Pancreas (tissue), 10 donors: ENCODE measurements at regions not wholly inside any gene's neighbourhood (a gene's known extent, or its start where the extent isn't known, plus 50 kb on each side); places are given as distances from the start of the nearest gene placed in this dataset.

Experiments used
- ATAC-seq, 4 donors: fragments of 200-7000 bp; cut with Tn5 transposase; one replicate each; pipeline versions ENCODE4 v1.8.0 to v1.9.1; 2020; ENCODE audit warnings: mild to moderate bottlenecking in 4 of 4, moderate library complexity in 4 of 4
- DNase-seq, 6 donors: peaks; one replicate each; pipeline ENCODE4 v3.0.0-alpha.2; 2020
- FAIRE-seq: peaks from 2 replicates; lab custom pipeline; 2012; peaks lifted over from hg19 to GRCh38; lab: Jason Lieb, UNC
- H3K27ac ChIP-seq, 4 donors: fragments of 200-600 bp; sonication (generic); 1 replicate in 3 of 4; 2 replicates in 1 of 4; pipeline versions ENCODE4 v1.5.0 to v1.8.0; 2020
- H3K27me3 ChIP-seq, 4 donors: fragments of 200-600 bp; one replicate each; pipeline ENCODE4 v1.8.0; 2021
- H3K36me3 ChIP-seq, 3 donors: fragments of 200-600 bp; sonication (generic) in 1 of 3; one replicate each; pipeline versions ENCODE4 v1.5.0 to v1.8.0; 2020 to 2021
- H3K4me1 ChIP-seq, 3 donors: fragments of 200-600 bp; one replicate each; pipeline ENCODE4 v1.8.0; 2021
- H3K4me3 ChIP-seq, 4 donors: fragments of 200-600 bp; sonication (generic) in 2 of 4; one replicate each; pipeline versions ENCODE4 v1.5.0 to v1.8.0; 2020 to 2021
- H3K9me3 ChIP-seq, 4 donors: fragments of 200-600 bp; one replicate each; pipeline ENCODE4 v1.8.0; 2021
- WGBS, 2 donors: extraction: QIAGEN DNeasy Blood & Tissue Kit; methylation state at CpG; one replicate each; pipeline ENCODE4 v1.1.7; 2013; 5-methylcytosine and 5-hydroxymethylcytosine counted together
- intact Hi-C, 3 donors: fragments of 100-400 bp; cut with DNase I; formaldehyde crosslinking; loops; one replicate each; pipeline versions ENCODE4 v1.11.1 to v1.14.2; 2022
- TF ChIP-seq, protein P1 (sequence below), 4 donors: fragments of 200-600 bp; sonication (generic) in 3 of 4; IDR thresholded peaks; one replicate each; pipeline versions ENCODE4 v1.5.0 to v1.8.0; 2021; ENCODE audit warnings: antibody characterized with exemption in 4 of 4
- donor health status: healthy with polysubstance abuse.
- donor health status: DM: no; HTN: no; CAD: no; lungs with moderate emphysema.
- donor health status: DM: no; HTN: no; CAD: no.
- donor health status: control.
- donor health status: control.
- donor health status: Bipolar disorder and iron deficiency.
- donor health status: DM: yes; HTN: yes; CAD: no.
- donor health status: DM: no; HTN: no; CAD: no.
- donor health status: DM: no; HTN: no; CAD: no.
- donor health status: DM: yes; HTN: yes; CAD: no.

DNA sequence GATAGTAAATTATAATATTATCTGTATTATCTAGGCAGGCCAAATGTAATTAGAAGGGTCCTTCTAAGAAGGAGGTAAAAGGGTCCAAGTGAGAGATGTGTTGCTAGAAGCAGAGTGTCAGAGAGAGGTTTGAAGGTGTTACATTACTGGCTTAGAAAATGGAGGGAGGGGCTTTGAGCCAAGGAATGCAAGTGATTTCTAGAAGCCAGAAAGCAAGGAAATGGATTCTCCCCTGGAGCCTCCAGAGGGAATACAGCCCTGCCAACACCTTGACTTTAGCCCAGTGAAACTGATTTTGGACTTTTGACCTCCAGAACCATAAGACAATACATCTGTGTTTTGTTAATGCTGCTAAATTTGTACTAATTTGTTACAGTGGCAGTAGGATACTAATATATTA is 97.9 kb upstream of the IL6 start:
- FAIRE-seq: no peak
- intact Hi-C loops: no loop called here

DNA sequence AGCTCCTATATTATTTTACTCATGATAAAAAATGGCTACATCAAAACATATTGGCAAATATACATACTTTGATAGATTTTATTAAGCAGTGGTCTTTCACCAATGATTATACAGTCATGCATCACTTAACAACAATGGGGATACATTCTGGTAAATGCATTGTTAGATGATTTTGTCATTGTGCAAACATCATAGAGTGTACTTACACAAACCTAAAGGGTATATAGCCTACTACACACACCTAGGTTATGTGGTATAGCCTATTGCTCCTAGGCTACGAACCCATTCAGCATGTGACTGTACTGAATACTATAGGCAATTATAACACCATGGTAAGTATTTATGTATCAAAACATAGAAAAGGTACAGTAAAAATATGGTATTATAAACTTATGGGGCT is 98.9 kb upstream of the IL6 start:
- H3K27ac ChIP-seq: no peak overlapping the region
- intact Hi-C loops: no loop called here
- H3K9me3 ChIP-seq: no peaks in the 10 kb centered on the region
- DNase-seq (no peak), ATAC-seq (no peak), FAIRE-seq (no peak)
- no peak overlapping the region for H3K4me3 ChIP-seq
- TF ChIP-seq, protein P1, sequence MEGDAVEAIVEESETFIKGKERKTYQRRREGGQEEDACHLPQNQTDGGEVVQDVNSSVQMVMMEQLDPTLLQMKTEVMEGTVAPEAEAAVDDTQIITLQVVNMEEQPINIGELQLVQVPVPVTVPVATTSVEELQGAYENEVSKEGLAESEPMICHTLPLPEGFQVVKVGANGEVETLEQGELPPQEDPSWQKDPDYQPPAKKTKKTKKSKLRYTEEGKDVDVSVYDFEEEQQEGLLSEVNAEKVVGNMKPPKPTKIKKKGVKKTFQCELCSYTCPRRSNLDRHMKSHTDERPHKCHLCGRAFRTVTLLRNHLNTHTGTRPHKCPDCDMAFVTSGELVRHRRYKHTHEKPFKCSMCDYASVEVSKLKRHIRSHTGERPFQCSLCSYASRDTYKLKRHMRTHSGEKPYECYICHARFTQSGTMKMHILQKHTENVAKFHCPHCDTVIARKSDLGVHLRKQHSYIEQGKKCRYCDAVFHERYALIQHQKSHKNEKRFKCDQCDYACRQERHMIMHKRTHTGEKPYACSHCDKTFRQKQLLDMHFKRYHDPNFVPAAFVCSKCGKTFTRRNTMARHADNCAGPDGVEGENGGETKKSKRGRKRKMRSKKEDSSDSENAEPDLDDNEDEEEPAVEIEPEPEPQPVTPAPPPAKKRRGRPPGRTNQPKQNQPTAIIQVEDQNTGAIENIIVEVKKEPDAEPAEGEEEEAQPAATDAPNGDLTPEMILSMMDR (IDR thresholded peaks at IDR 0.05): no peak
- 94% methylated on average over 1 of the region's 1 CpG for WGBS, 2 donors
- H3K27me3 ChIP-seq: no peaks in the 10 kb centered on the region
- H3K4me1 ChIP-seq: no peaks in the 10 kb centered on the region
- no peaks in the 10 kb centered on the region for H3K36me3 ChIP-seq

More for the DNA sequence above, 97.9 kb upstream of the IL6 start:
- no peak overlapping the region for H3K27ac ChIP-seq
- no peaks in the 10 kb centered on the region for H3K4me1 ChIP-seq
- no peaks in the 10 kb centered on the region for H3K36me3 ChIP-seq
- DNase-seq (no peak), ATAC-seq (no peak)
- TF ChIP-seq, protein P1 (IDR thresholded peaks at IDR 0.05): no peak
- H3K4me3 ChIP-seq: no peak overlapping the region
- H3K27me3 ChIP-seq: no peaks in the 10 kb centered on the region
- no peaks in the 10 kb centered on the region for H3K9me3 ChIP-seq

DNA sequence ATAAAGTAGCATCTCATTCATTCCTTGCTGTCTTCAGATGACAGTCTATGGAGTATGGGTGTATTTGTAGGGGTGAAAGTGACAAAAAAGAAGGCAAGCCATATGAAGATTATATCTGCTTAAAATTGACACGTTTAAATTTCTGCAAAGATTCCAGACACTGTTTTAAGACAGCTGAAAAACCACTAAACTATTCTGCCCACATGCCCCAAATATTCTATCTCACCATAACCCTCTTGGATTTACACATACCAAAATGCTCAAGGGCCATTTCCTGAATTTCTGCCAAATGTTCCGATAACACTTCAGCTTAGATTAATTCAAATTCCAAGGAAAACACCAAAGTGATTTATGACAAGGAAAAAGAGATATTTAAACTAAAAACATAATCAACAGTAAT is 99.9 kb upstream of the IL6 start:
- DNase-seq (no peak), FAIRE-seq (no peak), ATAC-seq (no peak)
- Histone ChIP-seq H3K36me3 (no peaks in the 10 kb centered on the region), H3K27ac (no peak overlapping the region), H3K4me3 (no peak overlapping the region), H3K4me1 (no peaks in the 10 kb centered on the region), H3K9me3 (no peaks in the 10 kb centered on the region), H3K27me3 (no peaks in the 10 kb centered on the region)
- 44 to 47% methylated on average over 2 of the region's 2 CpGs for WGBS, 2 donors
- intact Hi-C loops: no loop called here
- TF ChIP-seq, protein P1 (IDR thresholded peaks at IDR 0.05): no peak

DNA sequence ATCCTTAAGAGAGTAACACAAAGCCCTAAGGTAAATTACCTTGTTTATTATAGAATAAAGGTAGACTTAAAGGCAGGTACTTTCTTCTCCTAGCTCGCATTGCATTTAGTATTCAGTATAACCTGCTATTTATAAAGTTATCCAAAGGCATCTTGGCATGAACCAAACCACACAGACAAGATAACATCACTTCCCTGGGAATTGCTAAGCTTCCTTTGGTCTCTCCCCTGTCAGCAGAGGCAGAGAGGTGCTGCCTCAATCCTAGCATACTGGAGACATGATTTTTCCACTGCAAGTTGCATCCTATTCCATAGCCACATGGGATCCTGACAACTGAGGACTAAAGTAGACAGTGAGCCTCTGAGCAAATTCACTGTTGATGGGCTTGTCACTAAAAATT is 101.7 kb upstream of the IL6 start:
- DNase-seq: no peak
- no peak overlapping the region for H3K27ac ChIP-seq
- H3K4me1 ChIP-seq: no peaks in the 10 kb centered on the region
- ATAC-seq: no peak
- no peak for FAIRE-seq
- H3K27me3 ChIP-seq: no peaks in the 10 kb centered on the region
- TF ChIP-seq, protein P1 (IDR thresholded peaks at IDR 0.05): no peak
- WGBS, 2 donors: 87 to 88% methylated on average over 1 of the region's 1 CpG
- H3K4me3 ChIP-seq: no peak overlapping the region
- intact Hi-C loops: no loop called here
- no peaks in the 10 kb centered on the region for H3K9me3 ChIP-seq
- H3K36me3 ChIP-seq: no peaks in the 10 kb centered on the region

DNA sequence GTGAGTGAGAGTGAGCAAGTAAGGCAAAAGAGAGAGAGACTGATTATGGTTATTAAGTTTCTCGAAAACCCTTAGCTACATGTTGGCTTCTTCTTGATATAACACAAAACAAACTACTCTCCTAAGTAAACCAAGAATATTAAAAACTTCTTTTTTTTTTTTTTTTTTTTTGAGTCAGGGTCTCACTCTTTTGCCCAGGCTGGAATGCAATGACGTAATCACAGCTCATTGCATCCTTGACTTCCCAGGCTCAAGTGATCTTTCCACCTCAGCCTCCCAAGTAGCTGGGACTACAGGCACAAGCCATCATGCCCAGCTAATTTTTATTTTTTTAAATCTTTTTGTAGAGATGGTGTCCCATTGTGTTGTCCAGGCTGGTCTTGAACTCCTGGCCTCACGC is 102.2 kb upstream of the IL6 start:
- TF ChIP-seq, protein P1 (IDR thresholded peaks at IDR 0.05): no peak
- Histone ChIP-seq H3K27me3 (no peaks in the 10 kb centered on the region), H3K27ac (no peak overlapping the region), H3K4me3 (no peak overlapping the region), H3K4me1 (no peaks in the 10 kb centered on the region), H3K36me3 (no peaks in the 10 kb centered on the region), H3K9me3 (no peaks in the 10 kb centered on the region)
- FAIRE-seq: no peak
- WGBS, 2 donors: 96 to 100% methylated on average over 3 of the region's 3 CpGs
- intact Hi-C loops: no loop called here
- DNase-seq: no peak
- ATAC-seq: no peak
